ENCODE measurements at regions not wholly inside any gene's neighbourhood (a gene's known extent, or its start where the extent isn't known, plus 50 kb on each side); places are given as distances from the start of the nearest gene placed in this dataset.

GRCh38 chr17:70464995-70465394, 295.7 kb downstream of the KCNJ2 start:
- Histone ChIP-seq H3K27ac (ENCODE audit: low read depth, low read length) (no peak overlapping the region), H3K4me3 (ENCODE audit: low read depth, low read length) (no peak overlapping the region), H3K27me3 (ENCODE audit: control insufficient read depth, insufficient read depth, low read length) (no peaks in the 10 kb centered on the region), H3K9me3 (ENCODE audit: control insufficient read depth, insufficient read depth, low read length) (no peaks in the 10 kb centered on the region)
- no peak for DNase-seq (ENCODE audit: low read depth, low spot score)
- ChIA-PET CTCF (no interaction called here), POLR2A (no interaction called here)
- no peak for TF ChIP-seq CTCF (IDR thresholded peaks at IDR 0.05; ENCODE audit: low read depth, low read length)

GRCh38 chr17:70468661-70469060, 299.3 kb downstream of the KCNJ2 start:
- Histone ChIP-seq H3K9me3 (ENCODE audit: control insufficient read depth, insufficient read depth, low read length) (no peaks in the 10 kb centered on the region), H3K4me3 (ENCODE audit: low read depth, low read length) (no peak overlapping the region), H3K27ac (ENCODE audit: low read depth, low read length) (no peak overlapping the region), H3K27me3 (ENCODE audit: control insufficient read depth, insufficient read depth, low read length) (no peaks in the 10 kb centered on the region)
- POLR2A ChIA-PET, result no interaction called here
- TF ChIP-seq CTCF (IDR thresholded peaks at IDR 0.05; ENCODE audit: low read depth, low read length), result no peak
- CTCF ChIA-PET, result no interaction called here
- no peak for DNase-seq (ENCODE audit: low read depth, low spot score)

GRCh38 chr17:70473049-70473448, 303.7 kb downstream of the KCNJ2 start:
- POLR2A ChIA-PET, result no interaction called here
- H3K9me3 ChIP-seq (ENCODE audit: control insufficient read depth, insufficient read depth, low read length), result no peaks in the 10 kb centered on the region
- TF ChIP-seq CTCF (IDR thresholded peaks at IDR 0.05; ENCODE audit: low read depth, low read length), result no peak
- CTCF ChIA-PET, result no interaction called here
- DNase-seq (ENCODE audit: low read depth, low spot score), result no peak
- H3K27me3 ChIP-seq (ENCODE audit: control insufficient read depth, insufficient read depth, low read length), result no peaks in the 10 kb centered on the region
- no peak overlapping the region for H3K4me3 ChIP-seq (ENCODE audit: low read depth, low read length)
- no peak overlapping the region for H3K27ac ChIP-seq (ENCODE audit: low read depth, low read length)

GRCh38 chr17:70476368-70476767, 307.0 kb downstream of the KCNJ2 start:
- CTCF ChIA-PET, result no interaction called here
- DNase-seq (ENCODE audit: low read depth, low spot score), result no peak

GRCh38 chr17:70478902-70479301, 309.6 kb downstream of the KCNJ2 start:
- CTCF ChIA-PET, result no interaction called here
- H3K4me3 ChIP-seq (ENCODE audit: low read depth, low read length), result no peak overlapping the region
- no peak overlapping the region for H3K27ac ChIP-seq (ENCODE audit: low read depth, low read length)
- POLR2A ChIA-PET, result no interaction called here
- TF ChIP-seq CTCF (IDR thresholded peaks at IDR 0.05; ENCODE audit: low read depth, low read length), result no peak
- no peak for DNase-seq (ENCODE audit: low read depth, low spot score)
- peaks cover 5% of the 10 kb centered on the region for H3K9me3 ChIP-seq (ENCODE audit: control insufficient read depth, insufficient read depth, low read length)
- H3K27me3 ChIP-seq (ENCODE audit: control insufficient read depth, insufficient read depth, low read length), result no peaks in the 10 kb centered on the region

More at GRCh38 chr17:70476368-70476767, 307.0 kb downstream of the KCNJ2 start:
- no peak for TF ChIP-seq CTCF (IDR thresholded peaks at IDR 0.05; ENCODE audit: low read depth, low read length)
- POLR2A ChIA-PET, result no interaction called here
- Histone ChIP-seq H3K4me3 (ENCODE audit: low read depth, low read length) (no peak overlapping the region), H3K27me3 (ENCODE audit: control insufficient read depth, insufficient read depth, low read length) (no peaks in the 10 kb centered on the region), H3K27ac (ENCODE audit: low read depth, low read length) (no peak overlapping the region), H3K9me3 (ENCODE audit: control insufficient read depth, insufficient read depth, low read length) (no peaks in the 10 kb centered on the region)

Data from AG04450 (cell line).